ENCODE measurements at regions not wholly inside any gene's neighbourhood (a gene's known extent, or its start where the extent isn't known, plus 50 kb on each side); places are given as distances from the start of the nearest gene placed in this dataset.
"Not testable (repeated sequence)": the region's sequence is repeated elsewhere in the genome, so short reads cannot be mapped to it uniquely, and the experiment has no call there.

DNA sequence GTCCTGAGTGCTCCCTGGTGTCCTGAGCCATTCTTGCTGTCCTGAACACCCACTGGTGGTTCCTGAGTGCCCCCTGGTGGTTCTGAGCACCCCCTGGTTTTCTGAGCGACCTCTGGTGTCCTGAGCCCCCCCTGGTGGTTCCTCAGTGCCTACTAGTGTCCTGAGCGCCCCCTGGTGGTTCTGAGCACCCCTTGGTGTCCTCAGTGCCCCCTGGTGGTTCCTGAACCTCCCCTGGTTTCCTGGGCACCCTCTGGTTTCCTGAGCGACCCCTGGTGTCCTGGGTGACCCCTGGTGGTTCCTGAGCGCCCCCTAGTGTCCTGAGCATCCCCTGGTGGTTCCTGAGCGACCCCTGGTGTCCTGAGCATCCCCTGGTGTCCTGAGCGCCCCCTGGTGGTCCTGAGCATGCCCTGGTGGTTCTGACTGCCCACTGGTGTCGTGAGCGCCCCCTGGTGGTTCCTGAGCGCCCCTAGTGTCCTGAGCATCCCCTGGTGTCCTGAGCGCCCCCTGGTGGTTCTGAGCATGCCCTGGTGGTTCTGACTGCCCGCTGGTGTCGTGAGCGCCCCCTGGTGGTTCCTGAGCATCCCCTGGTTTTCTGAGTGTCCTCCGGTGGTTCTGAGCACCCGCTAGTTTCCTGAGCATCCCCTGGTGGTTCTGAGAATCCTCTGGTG, 473.1 kb downstream of the TMEM121 start:
- H3K4me1 ChIP-seq (ENCODE audit: insufficient read depth, low read length): no peaks in the 10 kb centered on the region
- H3K27me3 ChIP-seq (ENCODE audit: control insufficient read depth in 1 of 2, insufficient read depth in 2 of 2, low read length in 2 of 2): no peaks in the 10 kb centered on the region; a peak in 1 of 5 replicates
- no TSS peak for BruUV-seq (replicated peaks)
- DNase-seq (ENCODE audit: low spot score) (peak; percentile 50), ATAC-seq (no peak), FAIRE-seq (no peak)
- no peak overlapping the region for H3K9ac ChIP-seq (ENCODE audit: insufficient read depth, low read depth, low read length)
- H4K20me1 ChIP-seq (ENCODE audit: insufficient read depth, low read length): no peaks in the 10 kb centered on the region
- no peak overlapping the region for H3K4me2 ChIP-seq (ENCODE audit: low read depth, low read length)
- intact Hi-C loops (cut with micrococcal nuclease; ENCODE audit: unreplicated experiment) (no loop called here), in situ Hi-C loops (cut with HindIII; ENCODE audit: extremely low pct_ligation_motif_present, low pct_unique_long_range_greater_than_20kb) (no loop called here)
- no peak overlapping the region for H3K27ac ChIP-seq (ENCODE audit: extremely low read length, insufficient read depth, low read length)
- TF ChIP-seq, protein P1, sequence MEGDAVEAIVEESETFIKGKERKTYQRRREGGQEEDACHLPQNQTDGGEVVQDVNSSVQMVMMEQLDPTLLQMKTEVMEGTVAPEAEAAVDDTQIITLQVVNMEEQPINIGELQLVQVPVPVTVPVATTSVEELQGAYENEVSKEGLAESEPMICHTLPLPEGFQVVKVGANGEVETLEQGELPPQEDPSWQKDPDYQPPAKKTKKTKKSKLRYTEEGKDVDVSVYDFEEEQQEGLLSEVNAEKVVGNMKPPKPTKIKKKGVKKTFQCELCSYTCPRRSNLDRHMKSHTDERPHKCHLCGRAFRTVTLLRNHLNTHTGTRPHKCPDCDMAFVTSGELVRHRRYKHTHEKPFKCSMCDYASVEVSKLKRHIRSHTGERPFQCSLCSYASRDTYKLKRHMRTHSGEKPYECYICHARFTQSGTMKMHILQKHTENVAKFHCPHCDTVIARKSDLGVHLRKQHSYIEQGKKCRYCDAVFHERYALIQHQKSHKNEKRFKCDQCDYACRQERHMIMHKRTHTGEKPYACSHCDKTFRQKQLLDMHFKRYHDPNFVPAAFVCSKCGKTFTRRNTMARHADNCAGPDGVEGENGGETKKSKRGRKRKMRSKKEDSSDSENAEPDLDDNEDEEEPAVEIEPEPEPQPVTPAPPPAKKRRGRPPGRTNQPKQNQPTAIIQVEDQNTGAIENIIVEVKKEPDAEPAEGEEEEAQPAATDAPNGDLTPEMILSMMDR (CRISPR knock-in tag; IDR thresholded peaks at IDR 0.05): peak; percentile 31; the same call in 1 of the 2 replicates
- no peak for TF ChIP-seq CBX2 (IDR thresholded peaks at IDR 0.05; ENCODE audit: low read depth, low read length)
- TF ChIP-seq CBX2 (CRISPR knock-in tag; IDR thresholded peaks at IDR 0.05; ENCODE audit: low read depth): no peak
- no peak for TF ChIP-seq MED13 (CRISPR knock-in tag; IDR thresholded peaks at IDR 0.05)
- TF ChIP-seq STAG1 (CRISPR knock-in tag; IDR thresholded peaks at IDR 0.05): peak; percentile 26; the same call in 1 of the 2 replicates
- TF ChIP-seq, protein P2, sequence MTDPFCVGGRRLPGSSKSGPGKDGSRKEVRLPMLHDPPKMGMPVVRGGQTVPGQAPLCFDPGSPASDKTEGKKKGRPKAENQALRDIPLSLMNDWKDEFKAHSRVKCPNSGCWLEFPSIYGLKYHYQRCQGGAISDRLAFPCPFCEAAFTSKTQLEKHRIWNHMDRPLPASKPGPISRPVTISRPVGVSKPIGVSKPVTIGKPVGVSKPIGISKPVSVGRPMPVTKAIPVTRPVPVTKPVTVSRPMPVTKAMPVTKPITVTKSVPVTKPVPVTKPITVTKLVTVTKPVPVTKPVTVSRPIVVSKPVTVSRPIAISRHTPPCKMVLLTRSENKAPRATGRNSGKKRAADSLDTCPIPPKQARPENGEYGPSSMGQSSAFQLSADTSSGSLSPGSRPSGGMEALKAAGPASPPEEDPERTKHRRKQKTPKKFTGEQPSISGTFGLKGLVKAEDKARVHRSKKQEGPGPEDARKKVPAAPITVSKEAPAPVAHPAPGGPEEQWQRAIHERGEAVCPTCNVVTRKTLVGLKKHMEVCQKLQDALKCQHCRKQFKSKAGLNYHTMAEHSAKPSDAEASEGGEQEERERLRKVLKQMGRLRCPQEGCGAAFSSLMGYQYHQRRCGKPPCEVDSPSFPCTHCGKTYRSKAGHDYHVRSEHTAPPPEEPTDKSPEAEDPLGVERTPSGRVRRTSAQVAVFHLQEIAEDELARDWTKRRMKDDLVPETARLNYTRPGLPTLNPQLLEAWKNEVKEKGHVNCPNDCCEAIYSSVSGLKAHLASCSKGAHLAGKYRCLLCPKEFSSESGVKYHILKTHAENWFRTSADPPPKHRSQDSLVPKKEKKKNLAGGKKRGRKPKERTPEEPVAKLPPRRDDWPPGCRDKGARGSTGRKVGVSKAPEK (CRISPR knock-in tag; IDR thresholded peaks at IDR 0.05; ENCODE audit: borderline replicate concordance): no peak
- TF ChIP-seq SETDB1 (CRISPR knock-in tag; IDR thresholded peaks at IDR 0.05; ENCODE audit: borderline replicate concordance): peak; percentile 93; the same call in 1 of the 2 replicates
- H3K36me3 ChIP-seq (replicated peaks in 1 of 2; ENCODE audit: control insufficient read depth in 1 of 2, insufficient read depth in 2 of 2, low read length in 2 of 2): no peaks in the 10 kb centered on the region
- no peaks in the 10 kb centered on the region for H3K79me2 ChIP-seq (ENCODE audit: insufficient read depth, low read length)
- POLR2A ChIA-PET: no interaction called here
- 75% methylated on average over 9 of the region's 15 CpGs for WGBS (ENCODE audit: low lambda C conversion rate)
- H3K4me3 ChIP-seq (replicated peaks in 1 of 3; ENCODE audit: insufficient read depth in 1 of 3, low read depth in 2 of 3, low read length in 3 of 3): no peak overlapping the region
- CTCF ChIA-PET (ENCODE audit: low intra/inter-chr PET ratio, low total read pairs): interaction anchor here (0.7 to 2.1 kb wide), 9 partner anchors 9 to 832 kb away, joined by 3 to 19 read pairs (median 5); no protein-coding TSS in a partner anchor
- peaks cover 15% of the 10 kb centered on the region for H3K9me3 ChIP-seq (ENCODE audit: low read length)
- no peak overlapping the region for H2AFZ ChIP-seq (ENCODE audit: low read length)

DNA sequence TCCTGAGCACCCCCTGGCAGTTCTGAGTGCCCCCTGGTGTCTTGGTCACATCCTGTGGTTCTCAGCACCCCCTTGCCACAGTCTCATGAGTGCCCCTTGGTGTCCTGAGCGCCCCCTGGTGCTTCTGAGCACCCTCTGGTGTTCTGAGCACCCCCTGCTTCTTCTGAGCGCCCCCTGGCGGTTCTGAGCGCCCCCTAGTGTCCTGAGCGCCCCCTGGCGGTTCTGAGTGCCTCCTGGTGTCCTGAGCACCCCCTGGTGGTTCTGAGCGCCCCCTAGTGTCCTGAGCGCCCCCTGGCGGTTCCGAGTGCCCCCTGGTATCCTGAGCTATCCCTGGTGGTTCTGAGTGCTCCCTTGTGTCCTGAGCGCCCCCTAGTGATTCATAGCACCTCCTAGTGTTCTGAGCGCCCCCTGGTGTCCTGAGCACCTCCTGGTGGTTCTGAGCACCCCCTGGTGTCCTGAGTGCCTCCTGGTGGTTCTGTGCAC, 473.7 kb downstream of the TMEM121 start:
- FAIRE-seq; POLR2A ChIA-PET; H3K36me3 ChIP-seq (replicated peaks in 1 of 2; ENCODE audit: control insufficient read depth in 1 of 2, insufficient read depth in 2 of 2, low read length in 2 of 2); H3K4me2 ChIP-seq (ENCODE audit: low read depth, low read length); H3K79me2 ChIP-seq (ENCODE audit: insufficient read depth, low read length); intact Hi-C loops (cut with micrococcal nuclease; ENCODE audit: unreplicated experiment); DNase-seq (ENCODE audit: low spot score); in situ Hi-C loops (cut with HindIII; ENCODE audit: extremely low pct_ligation_motif_present, low pct_unique_long_range_greater_than_20kb); H3K4me3 ChIP-seq (replicated peaks in 1 of 3; ENCODE audit: insufficient read depth in 1 of 3, low read depth in 2 of 3, low read length in 3 of 3); BruUV-seq (replicated peaks); H3K27ac ChIP-seq (ENCODE audit: extremely low read length, insufficient read depth, low read length); H3K4me1 ChIP-seq (ENCODE audit: insufficient read depth, low read length); ATAC-seq; H3K9ac ChIP-seq (ENCODE audit: insufficient read depth, low read depth, low read length); H4K20me1 ChIP-seq (ENCODE audit: insufficient read depth, low read length); H3K27me3 ChIP-seq (ENCODE audit: control insufficient read depth in 1 of 2, insufficient read depth in 2 of 2, low read length in 2 of 2); H2AFZ ChIP-seq (ENCODE audit: low read length): not testable (repeated sequence)
- CTCF ChIA-PET (ENCODE audit: low intra/inter-chr PET ratio, low total read pairs): interaction anchor here (0.7 to 2.1 kb wide), 7 partner anchors 25 to 832 kb away, joined by 3 to 19 read pairs (median 6); no protein-coding TSS in a partner anchor
- H3K9me3 ChIP-seq (ENCODE audit: low read length): peaks cover 15% of the 10 kb centered on the region
- 34% methylated on average over 12 of the region's 12 CpGs for WGBS (ENCODE audit: low lambda C conversion rate)

Measured in HepG2 (cell line).